NCI-H187 (cell line): ENCODE measurements at regions not wholly inside any gene's neighbourhood (a gene's known extent, or its start where the extent isn't known, plus 50 kb on each side); places are given as distances from the start of the nearest gene placed in this dataset.
A peak's percentile ranks its signal among the peaks of the same experiment; 100 is the strongest.
"Not testable (repeated sequence)": the region's sequence is repeated elsewhere in the genome, so short reads cannot be mapped to it uniquely, and the experiment has no call there.

Source experiments
- DNase-seq, 2 experiments: peaks; one replicate each; lab custom pipeline; 2025; lab: John Stamatoyannopoulos, UW

DNA sequence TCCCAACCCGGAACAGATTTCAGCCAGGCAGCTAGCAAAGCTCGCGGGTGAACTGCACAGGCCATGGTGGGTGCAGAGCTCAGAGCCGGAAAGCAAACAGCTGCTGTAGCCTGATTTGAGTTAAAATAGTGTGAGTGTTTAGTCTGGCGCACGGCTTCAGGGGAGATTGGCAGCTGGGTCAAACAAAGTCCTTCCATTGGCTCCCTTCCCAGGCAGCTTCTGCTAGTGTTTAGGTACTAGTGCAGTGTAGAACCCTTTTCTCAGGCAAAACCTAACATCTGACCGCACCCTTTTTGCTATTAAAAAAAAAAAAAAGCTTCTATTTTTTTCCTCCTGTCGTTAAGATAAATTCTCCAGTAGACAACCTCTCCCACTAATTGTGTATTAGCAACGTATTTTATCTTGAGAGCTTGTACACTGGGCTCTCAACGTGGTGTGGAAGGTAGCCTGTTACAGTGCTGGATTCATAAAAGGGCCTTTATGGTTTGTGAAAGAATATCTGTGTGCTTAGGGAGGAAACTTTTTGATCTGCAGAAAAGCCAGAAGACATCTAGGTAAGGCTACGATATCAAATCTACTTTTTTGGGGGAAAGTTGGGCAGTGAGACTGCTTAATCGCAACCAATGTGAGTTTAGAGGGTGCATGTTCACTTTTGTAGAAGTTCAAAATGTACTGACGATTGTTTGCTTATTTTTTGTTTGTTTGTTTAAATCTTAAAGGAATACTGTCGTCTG lies 689.6 kb downstream of the USP25 start:
- no peak for DNase-seq

DNA sequence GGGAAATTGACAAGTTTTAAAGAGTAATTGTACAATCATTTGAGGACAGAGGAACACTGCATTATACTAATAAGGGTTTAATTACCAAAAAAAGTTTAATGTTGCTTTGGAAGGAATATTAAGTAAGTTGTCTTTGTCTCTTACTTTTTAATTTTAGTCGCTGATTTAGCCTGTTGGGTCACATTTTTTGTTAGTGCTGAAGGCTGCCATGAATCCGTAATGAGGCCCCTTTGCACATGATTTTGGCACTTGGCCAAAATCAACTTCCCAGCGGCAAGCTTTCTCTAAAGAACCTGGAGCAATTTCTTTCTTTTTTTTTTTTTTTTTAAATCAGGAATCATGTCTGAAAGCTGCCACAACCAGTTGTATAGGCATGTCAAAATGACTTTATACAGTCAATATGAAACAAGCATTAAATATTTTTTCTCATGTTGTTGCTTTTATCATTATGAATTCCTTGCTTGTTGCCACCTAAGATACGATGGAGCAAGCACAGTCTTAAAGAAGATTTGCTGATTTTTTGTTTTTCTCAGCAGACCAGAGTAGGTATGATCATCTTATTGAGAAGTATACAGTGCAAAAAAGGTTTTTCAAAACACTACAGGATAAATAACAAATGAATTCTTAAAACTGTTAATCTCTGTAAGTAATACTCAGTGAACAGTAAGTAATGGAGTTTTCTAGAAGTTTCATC lies 690.4 kb downstream of the USP25 start:
- no peak for DNase-seq

DNA sequence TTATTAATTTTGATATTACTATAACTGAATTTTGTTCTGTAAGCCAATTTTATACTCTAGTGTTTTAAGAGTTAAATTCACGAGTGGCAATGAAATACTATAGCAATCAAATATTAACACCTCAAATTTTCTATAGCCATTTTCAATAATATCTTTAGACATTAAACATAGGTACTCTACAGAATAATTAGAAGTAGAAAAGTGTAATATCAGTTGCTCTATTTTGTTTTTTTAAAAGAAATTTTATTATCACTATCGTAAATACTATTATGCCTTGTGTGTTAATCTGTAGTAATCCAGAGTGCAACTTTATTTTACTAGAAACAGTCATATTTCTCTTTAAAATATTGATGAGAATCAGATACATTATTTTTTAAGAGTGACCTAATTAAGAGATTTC lies 691.2 kb downstream of the USP25 start:
- DNase-seq = no peak

DNA sequence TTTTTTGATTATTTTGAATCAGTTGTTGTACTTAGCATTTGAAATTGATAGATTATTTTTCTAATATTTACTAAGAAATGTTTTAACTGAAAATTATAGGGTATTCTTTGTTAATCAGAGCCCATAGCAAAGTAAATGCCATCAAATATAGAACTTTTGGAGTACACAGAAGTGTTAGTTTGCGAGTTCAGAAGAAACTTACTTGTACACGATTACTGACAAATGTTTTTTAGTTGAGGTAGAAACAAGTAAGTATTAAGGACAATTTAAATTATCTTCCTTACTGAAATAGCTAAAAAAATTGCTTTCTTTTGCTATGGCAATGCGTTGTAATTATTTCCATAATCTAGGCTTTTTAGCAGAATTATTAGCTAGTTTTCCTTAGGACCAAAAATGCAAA lies 692.2 kb downstream of the USP25 start:
- DNase-seq = no peak

DNA sequence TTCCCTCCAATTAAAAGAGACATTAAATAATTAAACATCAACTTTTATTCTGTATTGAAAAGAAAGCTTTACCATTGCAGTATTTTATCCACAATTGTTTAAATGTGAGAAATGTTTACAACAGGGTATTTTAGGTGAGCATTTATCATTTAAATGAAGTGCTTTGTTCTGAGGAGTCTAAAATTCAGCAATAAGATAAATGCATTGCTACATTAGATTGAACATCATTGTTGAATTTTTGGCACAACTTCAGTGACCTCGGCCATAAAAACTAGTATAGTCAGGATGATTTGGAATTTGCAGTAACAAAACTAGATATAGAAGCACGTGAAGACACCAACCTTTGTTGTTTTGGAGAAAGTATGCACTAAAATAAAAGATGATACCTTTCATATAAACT lies 692.9 kb downstream of the USP25 start:
- DNase-seq = no peak

DNA sequence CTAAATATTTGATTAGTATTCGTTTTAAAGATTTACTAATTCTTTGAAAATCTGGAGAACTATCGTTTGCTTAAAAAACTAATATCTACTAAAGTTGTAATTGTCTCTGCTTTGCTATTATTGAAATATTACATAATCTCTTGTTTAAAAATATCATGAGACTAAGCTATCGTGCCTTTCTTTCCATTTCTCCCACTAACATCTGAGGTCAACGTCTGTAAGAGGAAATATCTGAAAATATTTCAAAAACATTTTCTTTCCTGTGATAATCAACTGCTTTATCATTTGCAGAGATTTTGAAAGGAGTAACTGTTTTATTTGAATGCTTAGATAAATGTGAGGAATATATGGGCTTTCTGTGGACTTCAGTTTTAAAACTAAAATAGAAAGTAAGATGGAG lies 694.1 kb downstream of the USP25 start:
- DNase-seq = no peak

DNA sequence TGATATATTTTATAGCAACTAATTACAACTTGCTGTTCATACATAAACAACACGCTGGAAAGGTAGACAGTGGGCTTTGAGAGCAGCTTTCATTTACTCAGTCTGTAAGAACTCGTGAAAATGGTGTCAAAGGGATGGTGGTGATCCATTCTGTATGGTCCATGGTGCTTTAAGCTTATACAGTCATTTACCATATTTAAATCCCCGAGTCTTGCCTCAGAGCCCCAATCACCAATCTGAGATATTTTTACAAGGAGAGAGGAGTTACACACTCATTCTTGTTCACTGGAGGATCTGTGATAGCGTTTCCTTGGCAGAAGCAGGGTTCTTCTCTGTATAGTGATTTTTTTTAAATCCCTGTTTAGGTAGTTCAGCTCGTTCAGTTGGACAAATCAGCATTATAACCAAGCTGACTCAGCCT lies 694.6 kb downstream of the USP25 start:
- DNase-seq = no peak

DNA sequence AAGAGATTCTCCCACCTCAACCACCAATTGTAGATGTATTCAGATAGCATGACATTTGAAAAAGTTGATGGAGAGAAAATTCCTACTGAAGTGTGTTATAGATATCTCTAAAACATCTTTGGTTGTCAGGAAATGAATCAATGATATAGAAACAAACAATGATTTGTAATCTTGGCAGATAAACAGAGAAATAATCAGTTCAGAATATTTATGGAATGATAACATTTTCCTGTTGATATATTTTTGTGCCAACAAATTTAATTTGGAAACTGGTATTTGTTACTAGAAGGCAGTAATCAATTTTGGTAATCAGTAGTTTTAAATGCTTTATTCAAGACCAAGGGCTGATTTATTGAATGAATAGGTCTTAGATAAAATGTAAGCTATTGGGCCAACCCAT lies 695.6 kb downstream of the USP25 start:
- no peak for DNase-seq

DNA sequence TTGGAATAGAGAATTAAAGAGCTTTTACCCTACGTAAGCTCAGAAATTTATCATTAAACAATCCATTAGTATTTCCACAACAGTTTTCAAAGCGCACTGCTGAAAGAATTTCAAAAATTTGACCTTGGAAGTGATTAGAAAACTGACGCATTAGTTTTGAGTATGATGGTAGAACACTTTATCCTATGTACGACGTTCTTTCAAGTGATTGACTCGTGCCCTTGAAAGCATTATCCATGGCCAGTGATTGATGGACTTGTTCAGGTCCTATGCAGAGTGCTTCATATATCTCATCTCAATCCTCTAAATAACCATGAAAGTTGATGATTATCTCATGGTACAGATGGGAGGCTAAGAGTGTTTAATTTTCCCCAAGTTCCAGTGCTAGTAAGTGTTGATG lies 697.2 kb downstream of the USP25 start:
- no peak for DNase-seq

DNA sequence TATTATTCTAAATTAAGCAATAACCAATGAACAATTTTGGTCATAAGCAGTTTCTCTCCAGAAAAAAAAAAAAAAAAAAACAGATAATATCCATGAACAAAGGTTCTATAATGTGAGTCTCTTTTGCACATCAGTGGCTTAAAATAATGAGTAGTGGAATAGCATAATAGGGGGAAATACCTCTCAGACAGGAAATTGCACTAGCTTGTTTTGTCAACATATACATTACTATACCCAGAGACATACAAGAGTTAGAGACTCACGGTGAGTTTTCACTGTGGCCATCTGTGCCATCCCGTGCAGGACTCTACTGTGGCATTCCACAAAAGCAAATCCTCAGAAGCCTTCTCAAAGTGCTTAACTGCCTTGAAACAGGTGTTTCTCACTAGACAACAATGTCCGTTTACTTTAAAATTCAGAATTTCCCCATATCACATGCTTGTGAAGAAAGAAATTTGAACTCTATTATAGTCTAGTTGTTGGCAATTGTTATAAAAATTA lies 697.9 kb downstream of the USP25 start:
- DNase-seq = no peak

DNA sequence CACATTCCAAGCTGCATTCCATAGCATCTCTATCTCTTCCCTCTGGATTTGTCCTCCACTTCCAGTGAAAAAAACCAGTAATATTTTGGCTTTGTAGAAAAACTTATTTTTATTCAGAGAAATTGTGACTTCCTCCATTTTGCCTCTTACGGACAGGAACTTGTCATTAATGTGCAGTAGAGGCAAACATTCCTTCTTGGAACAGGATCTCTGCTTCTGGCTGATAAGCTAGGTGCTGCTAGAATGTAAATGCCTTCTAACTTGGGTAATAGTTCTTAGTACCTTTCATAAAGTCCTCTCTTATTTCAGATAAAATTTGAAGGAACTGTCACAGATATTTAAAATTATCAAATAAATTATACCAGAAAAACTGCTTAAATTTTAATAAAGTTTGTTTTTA lies 707.8 kb downstream of the USP25 start:
- DNase-seq = no peak

DNA sequence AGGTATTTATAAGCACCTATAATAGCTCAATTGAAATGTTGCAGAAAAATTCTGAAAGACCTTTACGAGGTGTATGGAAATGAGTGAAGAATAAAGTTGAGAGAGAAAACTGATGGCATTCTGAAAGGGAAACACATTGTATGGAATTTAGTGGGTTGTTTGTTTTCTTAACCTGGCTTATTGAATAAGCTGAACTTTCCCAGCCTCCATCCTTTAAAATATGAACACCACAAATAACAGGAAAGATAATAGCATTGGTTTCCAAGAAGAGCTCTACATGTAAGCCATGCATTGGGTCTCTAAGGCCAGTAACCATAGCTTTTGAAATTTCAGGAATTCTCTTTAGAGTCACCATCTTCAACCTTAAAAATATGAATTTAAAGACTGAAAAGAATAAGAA lies 709.0 kb downstream of the USP25 start:
- no peak for DNase-seq

DNA sequence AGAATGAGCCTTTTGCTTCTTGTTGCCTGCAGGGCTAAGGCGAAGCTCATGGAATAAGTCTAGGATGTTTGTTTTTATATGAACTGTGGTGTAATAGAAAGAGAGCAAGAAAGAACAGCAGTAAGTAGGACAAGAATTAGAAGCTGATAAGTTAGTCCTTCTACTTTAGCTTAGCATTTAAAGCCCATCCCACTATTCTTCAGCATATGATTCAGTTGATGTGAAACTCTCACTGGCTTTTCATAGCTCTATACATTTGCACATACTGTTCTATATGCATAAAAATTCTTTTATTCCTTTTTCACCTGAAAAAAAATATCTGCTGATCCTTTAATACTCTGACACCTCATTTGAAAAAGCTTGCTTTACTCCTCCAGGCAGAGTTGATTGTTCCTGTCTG lies 712.0 kb downstream of the USP25 start:
- no peak for DNase-seq

DNA sequence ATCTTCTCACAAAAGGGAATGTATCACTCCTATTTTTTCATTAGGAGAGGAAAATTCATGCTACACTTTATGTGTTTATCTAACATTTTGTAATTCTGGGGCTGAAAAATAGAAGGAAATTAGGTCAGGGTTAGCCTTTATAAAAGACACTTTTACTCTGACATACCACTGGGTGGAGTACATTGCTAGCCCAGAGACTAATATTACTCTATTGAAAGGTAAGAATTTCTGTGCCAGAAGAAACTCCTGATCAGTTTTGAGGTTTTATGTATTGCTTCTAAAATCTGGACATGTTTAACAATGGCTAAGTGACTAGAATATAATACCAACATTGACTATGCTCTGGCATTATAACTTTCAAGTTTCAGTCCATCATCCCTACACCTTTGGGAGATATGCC lies 724.6 kb downstream of the USP25 start:
- no peak for DNase-seq

DNA sequence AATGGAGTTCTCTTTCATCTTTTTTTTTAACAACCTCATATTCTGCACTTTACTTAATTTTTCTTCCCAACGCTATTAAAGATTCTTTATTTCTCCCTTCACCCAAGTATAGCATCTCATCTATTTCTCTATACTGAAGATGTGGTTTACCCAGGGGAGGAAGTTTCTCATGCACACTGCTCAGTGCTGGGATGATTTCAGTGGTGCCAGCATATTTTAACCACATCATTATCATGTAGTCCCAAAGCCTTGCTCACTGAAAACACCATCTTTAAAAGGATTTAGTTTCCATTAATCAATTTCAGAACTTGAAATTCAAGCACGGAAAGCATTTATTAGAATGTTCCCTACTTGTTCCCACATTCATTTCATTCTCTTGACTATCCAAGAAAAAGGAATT lies 725.7 kb downstream of the USP25 start:
- no peak for DNase-seq

DNA sequence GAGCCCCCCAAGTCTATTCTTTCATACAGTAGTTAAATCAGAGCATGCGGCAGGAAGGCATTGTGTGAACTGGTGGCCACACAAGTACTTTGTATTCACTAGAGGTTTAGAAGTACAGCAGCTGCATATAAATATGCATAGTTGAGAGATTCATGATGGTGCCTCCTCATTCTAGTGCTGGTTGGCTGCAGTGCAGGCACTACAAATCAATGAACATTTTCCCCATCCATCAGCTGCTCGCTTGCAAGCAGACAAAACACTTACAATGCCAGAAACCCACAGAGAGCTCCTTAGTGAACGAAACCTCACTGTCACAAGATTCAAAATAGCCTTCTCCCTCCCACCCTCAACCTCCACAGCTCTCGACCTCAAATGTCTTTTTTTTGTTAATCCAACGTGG lies 726.2 kb downstream of the USP25 start:
- DNase-seq = peak; percentile 57 to 75

DNA sequence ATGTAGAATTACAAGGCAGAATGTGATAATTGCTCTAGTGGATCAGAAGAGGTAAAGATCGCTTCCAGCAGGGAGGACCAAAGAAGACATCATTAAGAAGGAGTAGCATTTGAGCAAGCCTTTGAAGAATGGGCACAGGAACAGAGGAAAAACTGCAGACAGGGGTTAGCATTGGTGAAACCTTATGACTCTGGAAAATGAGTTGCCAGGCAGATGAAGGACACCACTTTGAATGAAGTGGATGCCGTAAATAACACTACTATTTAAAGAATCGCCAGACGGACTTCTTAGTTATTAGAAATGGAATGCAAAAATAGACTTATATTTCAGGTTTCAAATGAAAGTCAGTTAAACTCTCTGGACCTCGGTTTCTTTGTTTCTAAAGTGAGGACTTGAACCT lies 727.7 kb downstream of the USP25 start:
- DNase-seq = no peak

DNA sequence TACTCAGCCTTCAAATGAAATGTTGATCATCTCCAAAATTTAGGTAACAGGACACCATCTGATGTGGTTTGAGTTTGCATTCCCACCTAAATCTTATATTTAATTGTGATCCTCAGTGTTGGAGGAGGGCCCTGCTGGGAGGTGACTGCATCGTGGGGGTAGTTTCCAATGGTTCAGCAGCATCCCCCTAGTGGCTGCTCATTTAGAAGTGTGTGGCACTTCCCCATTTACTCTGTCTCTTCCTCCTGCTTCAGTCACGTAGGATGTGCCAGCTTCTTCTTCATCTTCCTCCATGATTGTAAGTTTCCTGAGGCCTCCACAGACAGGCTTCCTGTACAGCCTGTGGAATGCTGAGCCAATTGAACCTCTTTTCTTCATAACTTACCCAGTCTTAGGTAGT lies 731.2 kb downstream of the USP25 start:
- DNase-seq = no peak

DNA sequence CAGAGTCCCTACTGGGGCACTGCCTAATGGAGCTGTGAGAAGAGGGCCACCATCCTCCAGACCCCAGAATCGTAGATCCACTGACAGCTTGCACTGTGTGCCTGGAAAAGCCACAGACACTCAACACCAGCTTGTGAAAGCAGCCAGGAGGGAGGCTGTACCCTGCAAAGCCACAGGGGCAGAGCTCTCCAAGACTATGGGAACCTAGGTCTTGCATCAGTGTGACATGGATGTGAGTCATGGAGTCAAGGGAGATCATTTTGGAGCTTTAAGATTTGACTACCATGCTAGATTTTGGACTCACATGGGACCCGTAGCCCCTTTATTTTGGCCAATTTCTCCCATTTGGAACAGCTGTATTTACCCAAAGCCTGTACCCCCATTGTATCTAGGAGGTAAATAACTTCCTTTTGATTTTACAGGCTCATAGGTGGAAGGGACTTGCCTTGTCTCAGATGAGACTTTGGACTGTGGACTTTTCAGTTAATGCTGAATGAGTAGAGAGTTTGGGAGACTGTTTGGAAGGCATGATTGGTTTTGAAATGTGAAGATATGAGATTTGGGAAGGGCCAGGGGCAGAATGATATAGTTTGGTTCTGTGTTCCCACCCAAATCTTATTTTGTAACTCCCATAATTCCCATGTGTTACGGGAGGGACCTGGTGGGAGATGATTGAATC lies 734.6 kb downstream of the USP25 start:
- DNase-seq = not testable (repeated sequence)

DNA sequence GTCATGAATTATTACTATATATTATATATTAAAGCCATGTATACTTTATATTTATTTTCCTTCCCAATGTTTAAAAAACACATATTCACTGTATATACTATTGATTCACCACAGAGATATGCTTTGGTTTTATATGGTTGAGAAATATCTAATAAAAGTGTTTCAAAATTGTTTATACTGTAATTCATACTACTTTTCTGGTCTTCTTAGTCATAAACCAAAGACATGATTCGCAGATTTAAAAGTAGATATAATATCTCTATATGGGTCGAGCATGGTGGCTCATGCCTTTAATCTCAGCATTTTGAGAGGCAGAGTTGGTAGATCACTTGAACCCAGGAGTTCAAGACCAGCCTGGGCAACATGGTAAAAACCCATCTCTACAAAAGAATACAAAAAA lies 738.4 kb downstream of the USP25 start:
- no peak for DNase-seq

DNA sequence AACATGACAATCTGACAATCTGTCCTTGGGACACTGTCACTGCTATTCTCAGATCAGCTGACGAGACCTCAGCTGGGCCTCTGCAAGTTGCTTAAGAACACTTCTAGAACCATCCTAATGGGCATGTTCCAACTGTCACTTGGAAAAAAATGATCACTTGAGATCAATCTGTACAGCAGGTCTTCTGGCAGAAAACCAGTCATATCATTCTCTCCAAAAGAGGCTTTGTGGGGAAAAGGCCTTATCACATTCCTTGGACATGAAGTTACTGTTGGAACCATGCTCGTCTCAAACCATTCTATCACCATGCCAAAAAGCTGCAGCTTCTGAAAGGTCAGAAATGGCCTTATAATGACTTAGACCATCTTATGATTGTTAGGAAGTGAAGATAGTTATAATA lies 744.2 kb downstream of the USP25 start:
- no peak for DNase-seq

DNA sequence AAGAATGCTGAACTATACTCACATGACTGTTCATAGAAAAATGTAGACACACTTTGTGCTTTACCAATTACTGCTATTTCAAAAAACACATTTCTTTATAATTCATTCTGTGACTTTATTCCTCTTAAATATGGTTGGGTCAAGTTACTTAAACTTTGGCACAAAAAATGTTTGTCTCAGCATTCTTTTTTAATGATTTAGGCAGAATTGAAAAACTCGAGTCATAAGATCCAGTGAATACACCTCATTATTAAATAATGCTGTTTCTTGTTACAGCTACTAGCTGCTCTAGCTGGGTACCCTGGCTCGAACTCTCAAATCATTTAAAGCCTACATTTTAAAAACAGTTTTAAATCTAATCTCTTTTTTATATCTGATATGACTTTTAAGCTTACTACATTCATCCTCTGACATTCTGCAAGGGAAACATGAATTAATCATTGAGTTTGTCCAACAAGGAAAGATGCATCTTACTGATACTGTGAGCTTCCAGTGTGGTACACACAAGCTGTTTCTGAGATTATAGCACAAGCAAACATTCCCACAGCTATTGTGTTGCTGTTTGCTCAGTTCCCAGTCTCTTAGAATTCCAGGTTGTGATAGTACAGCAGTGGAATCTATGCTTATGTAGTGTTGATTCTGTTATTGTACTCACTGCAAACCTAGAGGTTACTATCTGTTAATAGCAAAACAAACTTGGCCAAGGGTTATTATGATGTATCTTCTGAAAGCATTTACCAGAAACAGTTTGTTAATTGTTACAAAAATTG lies 746.5 kb downstream of the USP25 start:
- DNase-seq = no peak
